Kidney (tissue), 13 donors: ENCODE measurements at regions not wholly inside any gene's neighbourhood (a gene's known extent, or its start where the extent isn't known, plus 50 kb on each side); places are given as distances from the start of the nearest gene placed in this dataset.
"Not testable (repeated sequence)": the region's sequence is repeated elsewhere in the genome, so short reads cannot be mapped to it uniquely, and the experiment has no call there.

ENCODE experiments used
- DNase-seq, 5 donors: peaks; one replicate each; pipeline ENCODE4 v3.0.0-alpha.2; 2013 to 2020
- FAIRE-seq: peaks from 2 replicates; lab custom pipeline; 2012; peaks lifted over from hg19 to GRCh38; lab: Jason Lieb, UNC
- H3K27ac ChIP-seq, 2 donors: one replicate each; pipeline ENCODE4 v1.7.0; 2013; ENCODE audit warnings: low read depth in 2 of 2, low read length in 2 of 2, inconsistent platforms in 1 of 2
- H3K27me3 ChIP-seq: one replicate; pipeline ENCODE4 v1.7.1; 2013; ENCODE audit warnings: low read length, inconsistent platforms; ENCODE audit not compliant: control insufficient read depth, insufficient read depth
- H3K36me3 ChIP-seq, 3 donors: one replicate each; pipeline versions ENCODE4 v1.7.0 to v1.7.1; 2013; ENCODE audit warnings: low read length in 3 of 3, control low read depth in 1 of 3, inconsistent platforms in 1 of 3; ENCODE audit not compliant: insufficient read depth in 3 of 3, control insufficient read depth in 2 of 3
- H3K4me1 ChIP-seq, 3 donors: one replicate each; pipeline versions ENCODE4 v1.7.0 to v1.7.1; 2013; ENCODE audit warnings: low read length in 3 of 3, inconsistent platforms in 1 of 3, low read depth in 1 of 3; ENCODE audit not compliant: control insufficient read depth in 2 of 3, insufficient read depth in 2 of 3
- H3K4me3 ChIP-seq, 3 donors: one replicate each; pipeline versions ENCODE4 v1.7.0 to v1.8.1; 2013; ENCODE audit warnings: low read length in 3 of 3, control low read depth in 1 of 3, inconsistent platforms in 1 of 3
- H3K9ac ChIP-seq, 3 donors: one replicate each; pipeline versions ENCODE4 v1.7.0 to v1.7.1; 2013; ENCODE audit warnings: low read length in 3 of 3, control low read depth in 1 of 3, inconsistent platforms in 1 of 3
- H3K9me3 ChIP-seq, 3 donors: one replicate each; pipeline versions ENCODE4 v1.7.0 to v1.7.1; 2013; ENCODE audit warnings: low read length in 3 of 3, control low read depth in 1 of 3, inconsistent platforms in 1 of 3; ENCODE audit not compliant: control insufficient read depth in 2 of 3, insufficient read depth in 1 of 3
- intact Hi-C: fragments of 100-400 bp; cut with DNase I; formaldehyde crosslinking; loops from one replicate; pipeline ENCODE4 v1.11.1; 2022
- TF ChIP-seq, protein P1 (sequence below): IDR thresholded peaks from 3 replicates; pipeline ENCODE4 v1.5.1; 2012; ENCODE audit warnings: mild to moderate bottlenecking, moderate library complexity, borderline replicate concordance; ENCODE audit not compliant: insufficient read depth; ENCODE audit errors: extremely low read depth
- donor health status: control.
- donor health status: control.
- donor health status: control.
- donor health status: control.
- donor health status: control.
- donor health status: DM: yes; HTN: yes; CAD: no.
- donor health status: Normal renal cell carcinoma (clear cell type).

DNA sequence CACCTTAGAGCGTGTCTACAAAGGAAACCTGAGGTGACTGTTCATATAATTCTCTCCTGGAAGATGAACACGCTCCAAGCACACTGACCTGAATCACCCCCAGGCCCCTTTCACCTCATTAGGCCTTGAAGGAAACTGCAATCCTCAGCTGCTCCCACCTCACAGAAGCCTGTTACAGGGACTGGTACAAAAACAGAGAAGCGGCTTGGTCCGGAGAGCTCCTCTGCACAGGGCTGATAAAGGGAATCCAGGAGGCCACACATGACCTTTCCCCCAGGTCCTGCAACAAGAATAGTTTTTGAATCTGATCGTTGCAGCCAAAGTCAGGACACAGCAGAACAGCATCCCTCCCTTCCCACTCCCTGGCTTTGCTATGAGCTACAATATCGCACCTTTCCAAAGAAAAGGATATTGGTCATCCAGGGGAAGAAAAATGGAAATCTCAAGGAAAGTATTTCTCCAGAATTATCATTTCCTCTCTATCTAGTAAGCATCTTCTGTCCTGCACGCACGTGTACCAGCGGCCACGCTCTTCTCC, 666.7 kb downstream of the UQCRFS1 start:
- TF ChIP-seq, protein P1, sequence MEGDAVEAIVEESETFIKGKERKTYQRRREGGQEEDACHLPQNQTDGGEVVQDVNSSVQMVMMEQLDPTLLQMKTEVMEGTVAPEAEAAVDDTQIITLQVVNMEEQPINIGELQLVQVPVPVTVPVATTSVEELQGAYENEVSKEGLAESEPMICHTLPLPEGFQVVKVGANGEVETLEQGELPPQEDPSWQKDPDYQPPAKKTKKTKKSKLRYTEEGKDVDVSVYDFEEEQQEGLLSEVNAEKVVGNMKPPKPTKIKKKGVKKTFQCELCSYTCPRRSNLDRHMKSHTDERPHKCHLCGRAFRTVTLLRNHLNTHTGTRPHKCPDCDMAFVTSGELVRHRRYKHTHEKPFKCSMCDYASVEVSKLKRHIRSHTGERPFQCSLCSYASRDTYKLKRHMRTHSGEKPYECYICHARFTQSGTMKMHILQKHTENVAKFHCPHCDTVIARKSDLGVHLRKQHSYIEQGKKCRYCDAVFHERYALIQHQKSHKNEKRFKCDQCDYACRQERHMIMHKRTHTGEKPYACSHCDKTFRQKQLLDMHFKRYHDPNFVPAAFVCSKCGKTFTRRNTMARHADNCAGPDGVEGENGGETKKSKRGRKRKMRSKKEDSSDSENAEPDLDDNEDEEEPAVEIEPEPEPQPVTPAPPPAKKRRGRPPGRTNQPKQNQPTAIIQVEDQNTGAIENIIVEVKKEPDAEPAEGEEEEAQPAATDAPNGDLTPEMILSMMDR: no peak
- Histone ChIP-seq H3K27me3 (no peaks in the 10 kb centered on the region), H3K27ac (no peak overlapping the region), H3K9ac (no peak overlapping the region), H3K9me3 (no peaks in the 10 kb centered on the region), H3K36me3 (no peaks in the 10 kb centered on the region), H3K4me1 (no peaks in the 10 kb centered on the region), H3K4me3 (no peak overlapping the region)
- DNase-seq: no peak
- no peak for FAIRE-seq
- intact Hi-C loops: no loop called here

GRCh38 chr19:28545397-28545796, 667.6 kb downstream of the UQCRFS1 start:
- FAIRE-seq, intact Hi-C loops, H3K36me3 ChIP-seq: not testable (repeated sequence)

DNA sequence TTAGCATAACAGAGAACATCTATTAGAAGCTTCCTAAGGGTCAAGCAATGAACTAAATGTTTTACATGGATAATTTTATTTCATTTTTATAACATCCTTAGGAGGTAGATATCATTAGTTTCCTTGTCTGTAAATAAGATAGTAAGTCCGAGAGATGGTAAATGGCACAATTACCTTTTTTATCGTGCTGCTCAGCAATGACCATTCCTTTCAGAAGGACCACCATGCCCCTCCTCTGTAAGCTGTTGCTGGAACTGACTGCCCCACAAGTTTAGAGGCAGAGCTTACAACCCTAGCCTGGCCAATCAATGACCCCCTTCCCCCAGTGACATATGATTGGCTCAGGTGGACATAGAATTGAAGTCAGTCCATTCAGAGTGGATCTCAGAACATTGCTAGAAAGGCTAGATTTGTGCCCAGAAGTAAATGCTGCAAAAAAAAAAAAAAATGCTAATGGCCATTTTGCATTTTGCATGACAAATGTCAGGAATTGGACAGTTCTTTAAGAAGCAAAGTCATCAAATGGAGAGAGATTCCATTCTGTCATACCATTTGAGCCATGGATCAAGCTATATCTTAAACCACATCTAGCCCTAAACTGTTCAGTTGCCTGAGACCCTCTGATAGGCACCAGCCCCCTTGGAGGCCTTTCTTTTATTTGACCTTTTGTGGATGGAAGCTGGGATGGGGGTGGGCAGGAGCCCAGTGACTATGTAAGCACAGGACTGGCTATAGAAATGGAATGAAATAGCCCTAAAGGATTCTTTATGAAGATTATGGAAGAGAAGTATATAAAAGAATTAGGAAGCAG, 668.3 kb downstream of the UQCRFS1 start:
- Histone ChIP-seq H3K27me3 (no peaks in the 10 kb centered on the region), H3K9me3 (no peaks in the 10 kb centered on the region), H3K36me3 (no peaks in the 10 kb centered on the region), H3K9ac (no peak overlapping the region), H3K4me3 (no peak overlapping the region), H3K27ac (no peak overlapping the region), H3K4me1 (no peaks in the 10 kb centered on the region)
- intact Hi-C loops: no loop called here
- FAIRE-seq: no peak
- TF ChIP-seq, protein P1: no peak
- DNase-seq: no peak

More at GRCh38 chr19:28545397-28545796, 667.6 kb downstream of the UQCRFS1 start:
- not testable (repeated sequence) for H3K9ac ChIP-seq, H3K4me1 ChIP-seq, H3K27me3 ChIP-seq, DNase-seq, H3K27ac ChIP-seq, H3K4me3 ChIP-seq, H3K9me3 ChIP-seq

DNA sequence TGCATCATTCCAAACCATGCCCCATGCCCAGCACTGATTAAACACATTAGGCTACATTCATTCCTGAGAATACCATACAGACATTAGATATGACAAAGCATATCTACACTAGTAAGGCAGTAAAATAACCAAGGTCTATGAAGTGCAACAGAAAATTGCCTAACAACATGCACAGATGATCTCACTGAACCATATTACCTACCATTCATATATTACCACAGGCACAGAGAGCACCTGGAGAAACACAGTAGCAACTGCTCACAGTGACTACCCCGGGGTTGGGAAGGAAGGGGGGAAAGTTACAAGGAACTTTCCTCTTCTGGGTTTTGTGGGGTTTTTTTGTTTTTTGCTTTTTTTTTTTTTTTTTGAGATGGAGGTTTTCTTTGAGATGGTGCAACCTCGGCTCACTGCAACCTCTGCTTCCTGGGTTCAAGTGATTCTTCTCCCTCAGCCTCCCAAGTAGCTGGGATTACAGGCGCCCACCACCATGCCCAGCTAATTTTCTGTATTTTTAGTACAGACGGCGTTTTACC, 669.6 kb downstream of the UQCRFS1 start:
- Histone ChIP-seq H3K27me3 (no peaks in the 10 kb centered on the region), H3K9me3 (no peaks in the 10 kb centered on the region), H3K27ac (no peak overlapping the region), H3K9ac (no peak overlapping the region), H3K4me1 (no peaks in the 10 kb centered on the region), H3K36me3 (no peaks in the 10 kb centered on the region), H3K4me3 (no peak overlapping the region)
- DNase-seq (no peak), FAIRE-seq (no peak)
- TF ChIP-seq, protein P1: no peak
- intact Hi-C loops: no loop called here
